HCT116 (cell line): ENCODE measurements at regions not wholly inside any gene's neighbourhood (a gene's known extent, or its start where the extent isn't known, plus 50 kb on each side); places are given as distances from the start of the nearest gene placed in this dataset.

Experiments used
- ELF1 ChIP-seq: IDR thresholded peaks from 2 replicates; pipeline ENCODE4 v1.6.1; 2012; ENCODE audit warnings: low read depth, borderline replicate concordance
- JUND ChIP-seq: IDR thresholded peaks from 2 replicates; pipeline ENCODE4 v1.6.1; 2012
- POLR2A ChIP-seq: IDR thresholded peaks from 2 replicates; pipeline ENCODE4 v1.7.0; 2011; ENCODE audit warnings: borderline replicate concordance; ENCODE audit not compliant: insufficient read depth, insufficient read length; ENCODE audit errors: extremely low read depth
- POLR2AphosphoS5 ChIP-seq: IDR thresholded peaks from 2 replicates; pipeline ENCODE4 v1.6.1; 2011; ENCODE audit warnings: mild to moderate bottlenecking, low read depth, low read length, moderate library complexity
- SIN3A ChIP-seq: IDR thresholded peaks from 2 replicates; pipeline ENCODE4 v1.6.1; 2012; ENCODE audit warnings: low read depth
- SP1 ChIP-seq: IDR thresholded peaks from 2 replicates; pipeline ENCODE4 v1.6.1; 2012; ENCODE audit warnings: low read depth
- ZFX ChIP-seq: fragments of 450-650 bp; IDR thresholded peaks from 2 replicates; pipeline ENCODE4 v1.6.1; 2017
- TF ChIP-seq, protein P1 (sequence below), 3 experiments: fragments of 200-600 bp in 1 of 3; sonication (generic) in 1 of 3; IDR thresholded peaks in 2 of 3; conservative IDR thresholded peaks in 1 of 3; 2 replicates each; pipeline ENCODE4 v1.5.1; 2012 to 2017; ENCODE audit warnings: low read depth in 2 of 3, low read length in 2 of 3, antibody characterized with exemption in 1 of 3, borderline replicate concordance in 1 of 3, control low read depth in 1 of 3, mild to moderate bottlenecking in 1 of 3, mixed read lengths in 1 of 3, mixed run types in 1 of 3, moderate library complexity in 1 of 3; ENCODE audit not compliant: insufficient read depth in 1 of 3
- TF ChIP-seq, protein P2 (sequence below): IDR thresholded peaks from 2 replicates; pipeline ENCODE4 v1.6.1; 2012; ENCODE audit warnings: low read depth
- TF ChIP-seq, protein P3 (sequence below): IDR thresholded peaks from 2 replicates; pipeline ENCODE4 v1.6.1; 2012

DNA sequence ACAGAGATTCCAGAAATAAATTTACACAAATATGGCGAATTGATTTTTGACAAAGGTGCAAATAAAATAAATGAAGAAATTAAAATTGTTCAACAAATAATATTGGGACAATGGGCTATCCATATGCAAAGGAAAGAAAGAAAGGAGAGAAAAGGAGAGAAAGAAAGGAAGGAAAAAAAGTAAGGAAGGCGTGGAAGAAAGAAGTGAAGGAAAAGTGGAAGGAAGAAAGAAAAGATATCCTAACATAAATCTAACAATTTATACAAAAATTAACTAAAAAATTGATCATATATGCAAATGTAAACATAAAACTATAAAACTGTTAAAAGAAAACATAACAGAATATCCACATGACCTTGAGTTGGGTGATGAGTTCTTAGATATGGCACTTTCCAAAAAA, 78.7 kb upstream of the ZNF184 start:
- TF ChIP-seq, protein P1, sequence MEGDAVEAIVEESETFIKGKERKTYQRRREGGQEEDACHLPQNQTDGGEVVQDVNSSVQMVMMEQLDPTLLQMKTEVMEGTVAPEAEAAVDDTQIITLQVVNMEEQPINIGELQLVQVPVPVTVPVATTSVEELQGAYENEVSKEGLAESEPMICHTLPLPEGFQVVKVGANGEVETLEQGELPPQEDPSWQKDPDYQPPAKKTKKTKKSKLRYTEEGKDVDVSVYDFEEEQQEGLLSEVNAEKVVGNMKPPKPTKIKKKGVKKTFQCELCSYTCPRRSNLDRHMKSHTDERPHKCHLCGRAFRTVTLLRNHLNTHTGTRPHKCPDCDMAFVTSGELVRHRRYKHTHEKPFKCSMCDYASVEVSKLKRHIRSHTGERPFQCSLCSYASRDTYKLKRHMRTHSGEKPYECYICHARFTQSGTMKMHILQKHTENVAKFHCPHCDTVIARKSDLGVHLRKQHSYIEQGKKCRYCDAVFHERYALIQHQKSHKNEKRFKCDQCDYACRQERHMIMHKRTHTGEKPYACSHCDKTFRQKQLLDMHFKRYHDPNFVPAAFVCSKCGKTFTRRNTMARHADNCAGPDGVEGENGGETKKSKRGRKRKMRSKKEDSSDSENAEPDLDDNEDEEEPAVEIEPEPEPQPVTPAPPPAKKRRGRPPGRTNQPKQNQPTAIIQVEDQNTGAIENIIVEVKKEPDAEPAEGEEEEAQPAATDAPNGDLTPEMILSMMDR (IDR thresholded peaks at IDR 0.05 in 2 of 3, conservative IDR thresholded peaks at IDR 0.05 in 1 of 3; ENCODE audit: borderline replicate concordance in 1 of 3, insufficient read depth in 1 of 3, low read depth in 2 of 3, low read length in 2 of 3): no peak
- TF ChIP-seq, protein P2, sequence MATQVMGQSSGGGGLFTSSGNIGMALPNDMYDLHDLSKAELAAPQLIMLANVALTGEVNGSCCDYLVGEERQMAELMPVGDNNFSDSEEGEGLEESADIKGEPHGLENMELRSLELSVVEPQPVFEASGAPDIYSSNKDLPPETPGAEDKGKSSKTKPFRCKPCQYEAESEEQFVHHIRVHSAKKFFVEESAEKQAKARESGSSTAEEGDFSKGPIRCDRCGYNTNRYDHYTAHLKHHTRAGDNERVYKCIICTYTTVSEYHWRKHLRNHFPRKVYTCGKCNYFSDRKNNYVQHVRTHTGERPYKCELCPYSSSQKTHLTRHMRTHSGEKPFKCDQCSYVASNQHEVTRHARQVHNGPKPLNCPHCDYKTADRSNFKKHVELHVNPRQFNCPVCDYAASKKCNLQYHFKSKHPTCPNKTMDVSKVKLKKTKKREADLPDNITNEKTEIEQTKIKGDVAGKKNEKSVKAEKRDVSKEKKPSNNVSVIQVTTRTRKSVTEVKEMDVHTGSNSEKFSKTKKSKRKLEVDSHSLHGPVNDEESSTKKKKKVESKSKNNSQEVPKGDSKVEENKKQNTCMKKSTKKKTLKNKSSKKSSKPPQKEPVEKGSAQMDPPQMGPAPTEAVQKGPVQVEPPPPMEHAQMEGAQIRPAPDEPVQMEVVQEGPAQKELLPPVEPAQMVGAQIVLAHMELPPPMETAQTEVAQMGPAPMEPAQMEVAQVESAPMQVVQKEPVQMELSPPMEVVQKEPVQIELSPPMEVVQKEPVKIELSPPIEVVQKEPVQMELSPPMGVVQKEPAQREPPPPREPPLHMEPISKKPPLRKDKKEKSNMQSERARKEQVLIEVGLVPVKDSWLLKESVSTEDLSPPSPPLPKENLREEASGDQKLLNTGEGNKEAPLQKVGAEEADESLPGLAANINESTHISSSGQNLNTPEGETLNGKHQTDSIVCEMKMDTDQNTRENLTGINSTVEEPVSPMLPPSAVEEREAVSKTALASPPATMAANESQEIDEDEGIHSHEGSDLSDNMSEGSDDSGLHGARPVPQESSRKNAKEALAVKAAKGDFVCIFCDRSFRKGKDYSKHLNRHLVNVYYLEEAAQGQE: no peak
- TF ChIP-seq POLR2AphosphoS5: no peak
- TF ChIP-seq, protein P3, sequence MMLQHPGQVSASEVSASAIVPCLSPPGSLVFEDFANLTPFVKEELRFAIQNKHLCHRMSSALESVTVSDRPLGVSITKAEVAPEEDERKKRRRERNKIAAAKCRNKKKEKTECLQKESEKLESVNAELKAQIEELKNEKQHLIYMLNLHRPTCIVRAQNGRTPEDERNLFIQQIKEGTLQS: no peak
- TF ChIP-seq SIN3A: no peak
- TF ChIP-seq POLR2A: no peak
- TF ChIP-seq SP1: no peak
- TF ChIP-seq ZFX: no peak
- TF ChIP-seq JUND: no peak
- TF ChIP-seq ELF1: no peak
